Dermis blood vessel endothelial cell (primary cell): ENCODE measurements at regions not wholly inside any gene's neighbourhood (a gene's known extent, or its start where the extent isn't known, plus 50 kb on each side); places are given as distances from the start of the nearest gene placed in this dataset.

Experiments used
- DNase-seq: peaks from one replicate; pipeline ENCODE4 v3.0.0; 2010

DNA sequence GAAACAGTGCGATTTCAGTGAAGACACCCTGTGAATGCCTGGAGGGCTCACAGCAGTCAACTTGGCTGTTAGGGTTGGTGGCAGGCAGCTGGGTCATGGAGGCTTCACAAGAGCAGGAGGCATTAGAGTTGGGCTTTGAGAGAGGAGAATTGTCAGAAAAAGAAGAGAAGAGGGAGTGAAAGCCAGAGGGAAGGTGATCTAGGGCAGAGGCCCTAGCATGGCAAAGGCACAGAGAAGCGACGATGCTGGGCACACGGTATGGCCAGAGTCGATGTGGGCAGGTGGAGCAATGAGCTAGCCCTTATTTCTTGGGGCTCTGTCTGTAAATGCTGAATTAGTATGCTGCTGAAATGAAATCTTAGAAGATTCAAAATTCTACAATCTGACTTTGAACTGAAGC is 52.6 kb upstream of the OLFM4 start:
- no peak for DNase-seq

DNA sequence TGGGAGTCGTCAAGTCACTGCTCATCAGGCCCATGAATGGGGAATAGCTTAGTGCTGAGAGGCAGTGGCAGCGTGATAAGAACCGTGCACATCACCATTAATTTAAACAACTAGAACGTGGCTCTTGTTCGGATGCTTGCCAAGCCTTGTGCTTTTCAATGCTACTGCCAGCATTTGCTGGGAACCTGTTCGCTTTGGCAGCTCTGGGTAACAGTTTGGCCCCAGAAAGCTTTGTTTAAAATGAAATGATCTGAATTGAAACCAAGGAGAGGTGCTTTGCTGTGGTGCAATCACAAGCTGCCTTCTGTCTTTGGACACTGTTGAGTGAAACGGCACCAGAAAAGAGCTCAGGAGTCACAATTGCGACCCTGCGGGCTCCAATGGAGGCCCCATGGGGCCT is 53.5 kb upstream of the OLFM4 start:
- no peak for DNase-seq

DNA sequence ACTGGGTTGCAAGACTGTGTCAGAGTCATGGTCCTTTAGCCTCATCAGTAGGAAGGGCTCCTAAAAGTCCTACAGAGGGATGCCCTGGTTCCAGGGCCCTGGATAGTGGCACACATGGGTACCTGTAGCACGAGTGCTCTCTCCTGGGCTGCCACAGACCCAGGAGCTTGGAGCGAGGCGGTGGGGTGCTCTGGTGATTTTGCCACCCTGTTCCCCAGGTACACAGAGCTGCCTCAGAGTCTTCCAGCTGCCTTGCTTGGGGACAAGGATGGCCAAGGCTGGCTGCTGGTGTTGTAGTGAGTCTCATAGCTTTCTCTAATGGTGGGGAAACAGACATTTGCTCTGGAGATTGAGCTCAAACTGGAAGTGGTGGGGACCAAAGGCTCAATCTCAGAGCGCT is 53.9 kb upstream of the OLFM4 start:
- DNase-seq, result no peak

DNA sequence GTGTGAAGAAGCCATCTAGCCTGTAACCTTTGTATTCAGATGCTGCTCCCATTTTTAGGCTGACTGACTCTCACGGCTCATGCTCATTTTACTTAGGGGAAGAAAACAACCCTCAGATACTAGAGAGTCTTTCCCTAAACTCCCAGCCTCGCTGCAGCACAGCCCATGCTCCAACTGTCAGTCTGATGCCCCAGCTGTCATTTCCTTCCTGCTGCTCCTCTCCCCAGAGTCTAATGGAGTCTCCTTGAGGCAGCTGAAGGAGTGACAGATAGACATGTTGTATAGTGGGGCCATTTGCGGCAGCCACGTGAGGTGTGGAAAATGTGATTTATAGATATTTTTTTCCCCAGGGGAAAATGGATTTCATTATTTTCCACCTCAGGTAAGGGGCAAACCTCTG is 59.2 kb upstream of the OLFM4 start:
- no peak for DNase-seq

DNA sequence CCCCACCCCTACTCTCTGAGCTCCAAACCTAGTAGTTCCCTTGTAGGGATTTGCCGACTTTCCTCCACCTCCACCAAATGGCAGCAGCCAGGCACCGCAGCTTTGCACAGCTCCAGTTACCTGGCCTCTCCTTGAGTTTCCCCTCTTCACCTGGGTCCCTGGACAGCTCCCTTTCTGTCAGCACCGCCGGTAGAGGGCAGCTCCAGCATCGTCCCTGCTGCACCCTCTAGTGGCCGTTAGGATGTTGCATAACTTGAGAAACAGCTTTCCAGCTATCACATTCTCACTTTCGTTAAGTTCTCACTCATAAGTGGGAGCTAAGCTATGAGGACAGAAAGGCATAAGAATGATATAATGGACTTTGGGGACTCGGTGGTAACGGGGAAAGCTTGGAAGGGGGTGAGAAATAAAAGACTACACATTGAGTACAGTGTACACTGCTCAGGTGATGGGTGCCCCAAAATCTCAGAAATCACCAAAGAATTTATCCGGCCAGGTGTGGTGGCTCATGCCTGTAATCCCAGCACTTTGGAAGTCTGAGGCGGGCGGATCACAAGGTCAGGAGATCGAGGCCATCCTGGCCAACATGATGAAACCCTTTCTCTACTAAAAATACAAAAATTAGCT is 60.4 kb upstream of the OLFM4 start:
- peak; percentile 79 for DNase-seq

DNA sequence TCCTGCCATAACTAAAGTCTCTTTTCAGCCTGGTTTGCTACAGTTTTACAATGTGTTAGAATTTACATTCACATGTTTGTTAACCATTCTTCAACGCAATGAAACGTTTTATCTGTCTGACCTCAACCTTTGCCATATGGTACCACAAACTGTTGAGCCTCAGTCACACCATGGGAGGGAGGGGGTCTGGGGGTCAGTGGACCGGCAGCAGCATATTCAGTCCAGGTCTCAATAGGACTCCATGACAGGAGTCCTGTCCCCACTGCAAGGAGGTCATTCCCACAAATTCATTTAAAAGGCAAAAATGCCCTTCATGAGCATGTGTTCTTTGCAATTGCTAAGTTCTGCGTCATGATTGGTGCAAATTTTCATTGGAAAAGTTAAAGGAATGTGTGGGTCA is 66.6 kb upstream of the OLFM4 start:
- DNase-seq, result no peak

DNA sequence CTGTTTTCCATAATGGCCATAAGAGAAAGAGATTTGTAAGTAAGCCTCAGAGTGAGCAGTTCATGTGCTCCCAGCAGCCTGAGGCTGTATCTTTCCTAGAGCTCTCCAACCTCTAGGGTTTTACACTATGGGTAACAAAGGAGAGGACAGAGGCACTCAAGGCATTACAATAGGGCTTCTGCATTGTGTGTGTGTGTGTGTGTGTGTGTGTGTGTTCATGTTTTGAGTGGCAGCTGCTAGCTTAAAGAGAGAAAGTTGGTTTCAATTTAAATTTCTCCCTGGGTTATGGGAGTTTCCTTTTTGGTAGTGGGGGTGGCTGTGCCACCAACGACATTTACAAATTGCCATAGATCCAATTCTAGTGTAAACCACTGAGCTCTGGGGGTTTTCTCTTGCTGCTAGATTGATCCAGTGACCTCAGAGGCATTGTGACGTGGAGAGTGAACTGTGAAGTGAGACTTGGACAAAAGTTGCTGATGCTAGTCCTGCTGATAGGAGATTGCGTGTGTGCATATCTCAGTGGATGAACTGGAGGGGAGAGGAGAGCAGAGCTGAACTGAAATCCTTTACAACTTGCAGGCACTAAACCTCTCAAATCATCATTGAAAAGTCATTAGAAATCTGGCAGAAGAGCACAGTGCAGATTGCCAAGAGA is 67.2 kb upstream of the OLFM4 start:
- no peak for DNase-seq

DNA sequence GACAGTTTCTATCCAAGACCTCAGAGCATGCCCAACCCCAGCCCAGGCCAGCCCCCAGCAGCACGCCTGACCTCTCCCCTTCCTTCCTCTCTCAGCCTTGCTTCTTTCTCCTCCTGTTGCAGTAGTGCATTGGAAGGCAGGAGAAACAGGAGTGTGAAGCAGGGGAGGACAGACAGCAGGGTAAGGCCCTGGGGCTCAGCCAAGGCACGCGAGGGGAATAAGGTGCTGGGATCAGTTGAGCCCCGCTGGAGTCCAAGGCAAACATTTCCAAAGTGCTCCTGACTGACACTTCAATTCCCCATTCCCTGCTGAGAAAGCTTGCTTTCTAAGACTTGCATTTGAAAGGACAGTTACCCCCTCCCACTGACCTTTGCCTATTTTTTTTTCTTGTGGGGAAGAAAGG is 73.1 kb upstream of the OLFM4 start:
- no peak for DNase-seq

DNA sequence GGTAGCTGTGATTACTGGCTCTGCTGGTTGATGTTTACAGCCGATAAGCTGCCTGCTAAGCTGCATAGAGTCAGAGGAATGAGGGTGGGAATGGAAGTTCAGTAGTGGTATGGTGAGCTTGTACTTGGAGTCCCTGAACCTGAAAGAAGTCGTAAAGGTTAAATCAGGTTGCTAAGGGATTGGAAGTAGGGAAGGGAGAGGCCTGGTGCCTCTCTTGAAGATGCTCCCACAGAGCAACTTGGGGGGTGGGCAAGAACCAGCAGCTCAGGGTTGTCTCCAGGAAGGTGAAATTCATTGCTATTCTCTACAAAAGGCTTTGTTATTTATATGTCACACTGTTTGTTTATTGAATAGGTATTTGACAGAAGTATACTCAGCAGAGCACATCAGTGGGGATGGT is 73.8 kb upstream of the OLFM4 start:
- DNase-seq, result no peak

DNA sequence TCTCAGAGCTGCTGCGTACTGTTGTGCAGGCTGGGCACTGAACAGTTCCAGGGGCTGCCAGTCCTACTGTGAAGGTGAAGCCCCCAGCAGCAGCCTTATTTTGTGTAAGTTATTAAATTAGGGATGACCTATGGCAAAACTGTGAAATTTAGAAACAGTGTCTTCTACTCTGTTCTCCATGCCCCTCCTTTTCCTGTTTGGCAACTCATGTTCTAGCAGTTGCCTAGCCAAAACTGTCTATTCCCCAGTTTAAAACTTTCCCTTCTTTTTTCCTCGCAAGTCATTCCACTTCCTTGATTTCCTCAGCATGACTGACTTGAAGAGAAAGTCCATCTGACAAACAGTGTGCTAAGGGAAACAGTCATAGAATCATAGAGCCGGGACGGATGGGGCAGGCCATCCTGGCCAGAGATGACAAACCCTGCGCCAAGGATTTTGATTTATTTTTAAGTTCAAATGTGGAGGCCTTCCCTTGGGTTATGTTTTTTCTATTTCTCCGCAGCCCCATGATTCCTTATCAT is 78.1 kb upstream of the OLFM4 start:
- no peak for DNase-seq

DNA sequence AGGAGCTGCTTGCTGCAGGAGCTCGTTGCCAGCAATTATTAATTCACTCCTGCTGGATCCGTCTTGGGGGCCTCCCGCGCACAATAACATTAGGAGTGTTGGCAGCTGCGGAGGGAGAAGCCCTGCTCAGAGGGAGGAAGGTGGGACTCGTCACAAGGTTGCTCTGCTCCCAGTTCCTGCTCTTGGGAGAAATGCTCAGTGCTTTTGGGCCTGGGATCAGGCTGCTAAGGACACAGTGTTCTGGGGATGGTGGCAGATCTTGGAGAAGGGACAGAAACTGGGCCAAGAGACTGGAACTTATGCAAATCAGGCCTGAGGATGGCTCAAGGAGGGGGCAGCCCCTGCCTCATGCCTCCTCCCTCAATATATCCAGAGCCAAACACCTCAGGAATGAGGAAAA is 78.9 kb upstream of the OLFM4 start:
- DNase-seq, result no peak

DNA sequence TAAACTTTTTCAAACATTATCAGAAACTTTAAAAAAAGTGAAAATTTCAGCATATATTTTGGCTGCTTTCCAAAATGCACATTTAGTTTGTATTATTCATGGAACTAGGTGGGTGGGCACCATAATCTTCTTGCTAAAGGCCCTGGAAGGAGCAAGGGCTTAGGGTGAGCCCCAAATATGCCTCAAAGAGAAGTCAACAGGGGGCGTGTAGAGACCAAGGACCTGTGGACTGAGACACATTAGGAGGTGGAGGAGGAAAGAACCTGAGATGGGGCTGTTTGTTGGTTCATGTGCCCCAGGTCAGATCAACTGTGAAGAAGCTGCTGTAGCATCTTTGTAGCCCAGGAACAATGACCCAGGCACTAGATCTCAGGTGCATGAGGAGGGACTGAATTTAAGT is 79.6 kb upstream of the OLFM4 start:
- no peak for DNase-seq

DNA sequence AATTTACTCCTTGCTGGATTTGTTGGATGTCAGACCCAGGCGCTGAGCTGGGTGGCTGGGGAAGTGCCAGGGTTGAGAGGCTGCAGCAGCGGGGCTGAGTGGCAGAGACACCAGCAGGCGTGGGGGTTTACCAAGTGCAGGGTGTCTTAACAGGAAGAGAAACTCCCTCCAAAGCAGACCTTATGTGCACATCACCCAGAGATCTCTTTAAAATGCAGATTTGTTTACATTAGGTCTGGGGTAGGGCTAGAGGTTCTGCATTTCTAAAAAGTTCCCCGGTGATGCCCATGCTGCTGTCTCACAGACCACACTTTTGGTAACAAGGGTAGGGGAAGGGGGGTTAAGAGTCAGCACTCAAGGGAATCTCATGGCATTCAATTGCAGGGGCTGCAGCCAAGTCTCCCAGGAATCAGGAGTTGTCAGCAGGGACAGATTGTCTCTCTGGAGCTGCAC is 80.7 kb upstream of the OLFM4 start:
- no peak for DNase-seq

DNA sequence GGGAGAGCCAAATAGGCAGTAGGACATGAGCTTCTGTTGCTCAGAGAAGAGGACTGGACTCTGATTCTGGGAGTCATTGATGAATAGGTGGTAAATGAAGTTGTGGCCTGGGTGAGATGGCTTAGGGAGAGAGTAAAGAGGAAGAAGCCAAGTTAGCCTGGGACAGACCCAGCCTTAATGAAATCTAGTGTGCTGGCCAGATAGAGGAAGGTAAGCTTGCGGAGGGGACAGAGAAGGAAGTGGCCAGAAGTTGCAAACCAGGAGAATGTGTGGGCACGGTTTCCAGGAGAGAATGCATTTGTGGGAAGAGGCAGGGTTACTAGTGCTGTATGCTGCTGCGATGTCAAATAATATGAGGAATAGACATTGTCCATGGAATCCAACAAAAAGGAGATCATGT is 83.3 kb upstream of the OLFM4 start:
- no peak for DNase-seq

DNA sequence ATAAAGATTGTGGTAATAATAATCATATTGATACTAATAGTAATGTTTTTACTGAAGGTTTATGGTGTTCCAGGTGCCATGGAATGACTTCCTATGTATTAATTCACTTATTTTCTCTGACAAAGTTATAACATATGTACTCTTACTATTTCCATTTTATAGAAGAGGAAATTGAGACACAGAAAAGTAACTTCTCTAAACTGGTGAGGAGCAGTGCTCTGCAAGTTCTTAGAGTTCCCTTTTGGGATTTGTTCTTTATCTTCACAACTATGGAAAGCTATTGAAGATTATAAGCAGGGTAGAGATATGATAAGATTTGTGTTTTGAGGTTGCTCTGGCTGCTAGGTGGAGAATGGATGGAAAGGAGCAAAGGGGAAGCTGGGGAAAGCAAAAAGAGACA is 83.9 kb upstream of the OLFM4 start:
- no peak for DNase-seq

DNA sequence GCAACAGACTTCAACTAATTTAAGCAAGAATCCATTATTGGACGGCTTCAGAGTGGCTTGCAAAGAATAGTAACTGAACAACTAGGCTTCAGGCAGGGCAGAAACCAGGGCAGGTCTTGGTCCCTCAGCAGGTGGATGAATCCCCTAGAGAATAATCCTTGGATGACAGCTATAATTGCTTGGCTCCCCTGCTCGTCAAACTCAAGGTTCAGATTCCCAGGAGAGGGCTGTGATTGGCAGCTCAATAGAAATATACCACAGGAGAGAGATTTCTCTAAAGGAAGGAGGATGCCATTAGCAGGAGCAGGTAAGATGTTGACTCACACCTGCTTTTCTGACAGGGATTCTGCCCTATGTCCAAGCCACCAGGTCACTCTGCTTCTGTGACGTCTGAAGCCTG is 89.6 kb upstream of the PCDH8 start:
- DNase-seq, result no peak

DNA sequence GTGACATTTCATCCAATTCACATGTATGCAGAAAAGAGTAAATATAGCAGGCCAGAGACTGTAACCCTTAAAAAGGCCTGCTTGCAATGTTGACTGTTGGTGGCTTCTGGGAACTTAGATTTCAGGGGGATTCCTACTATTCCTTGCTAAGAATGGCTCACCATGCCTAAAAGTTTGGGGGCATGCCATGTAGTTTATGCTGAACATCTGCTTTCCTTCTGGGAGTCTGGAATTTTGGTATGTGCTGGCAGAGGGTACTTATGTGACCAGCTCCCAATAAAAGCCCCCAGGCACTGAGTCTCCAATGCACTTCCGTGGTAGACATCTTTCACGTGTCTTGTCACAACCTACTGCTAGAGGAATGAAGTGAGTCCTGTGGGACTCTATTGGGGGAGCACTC is 88.4 kb upstream of the PCDH8 start:
- DNase-seq, result no peak

DNA sequence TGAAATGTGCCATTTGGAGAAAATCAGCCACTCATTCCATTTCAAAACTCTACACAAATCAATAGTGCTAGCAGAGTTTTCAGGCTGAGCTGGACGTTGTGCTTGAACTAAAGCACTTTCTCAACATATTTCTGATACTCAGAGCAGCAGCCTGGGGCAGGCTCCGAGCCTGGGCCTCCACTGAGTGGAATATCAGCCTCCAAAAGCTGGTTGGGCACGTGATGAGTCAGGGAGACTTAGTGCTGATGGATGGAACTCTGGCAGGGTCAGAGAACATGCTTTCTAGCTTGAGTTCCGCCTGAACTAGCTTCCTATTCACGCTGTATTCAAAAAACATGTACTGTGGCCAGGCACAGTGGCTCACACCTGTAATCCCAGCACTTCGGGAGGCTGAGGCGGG is 85.8 kb upstream of the PCDH8 start:
- no peak for DNase-seq

DNA sequence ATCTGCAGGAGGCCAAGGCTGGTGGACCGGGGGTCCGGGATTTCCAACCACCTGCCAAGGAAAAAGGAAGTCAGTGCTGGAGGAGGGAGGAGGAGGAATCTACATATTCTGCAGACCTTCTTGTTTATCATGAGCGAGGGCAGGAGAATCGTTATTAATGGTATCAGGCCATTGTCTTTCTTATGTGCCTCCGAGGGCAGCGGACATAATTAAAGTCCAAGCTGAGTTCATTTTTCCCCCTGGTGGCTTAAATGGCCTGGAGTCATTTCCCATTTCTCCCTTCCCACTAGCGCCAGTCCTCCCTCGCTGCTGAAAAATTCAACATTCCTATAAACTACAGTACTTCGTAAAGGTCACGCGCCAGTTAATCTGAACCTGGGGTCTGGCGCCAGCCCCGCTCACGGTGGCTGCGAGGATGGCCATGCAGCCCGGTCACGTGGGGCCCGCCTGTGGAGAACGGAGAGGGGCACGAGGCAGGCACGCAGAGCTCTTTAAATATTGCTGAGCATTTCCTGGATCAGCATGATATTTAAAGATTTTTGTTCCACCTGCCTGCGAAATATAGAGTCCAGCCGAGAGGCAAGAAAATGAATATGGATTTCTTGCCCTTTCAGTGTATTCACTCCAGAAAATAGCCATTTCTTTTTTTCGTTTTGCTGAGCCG is 85.2 kb upstream of the PCDH8 start:
- no peak for DNase-seq

DNA sequence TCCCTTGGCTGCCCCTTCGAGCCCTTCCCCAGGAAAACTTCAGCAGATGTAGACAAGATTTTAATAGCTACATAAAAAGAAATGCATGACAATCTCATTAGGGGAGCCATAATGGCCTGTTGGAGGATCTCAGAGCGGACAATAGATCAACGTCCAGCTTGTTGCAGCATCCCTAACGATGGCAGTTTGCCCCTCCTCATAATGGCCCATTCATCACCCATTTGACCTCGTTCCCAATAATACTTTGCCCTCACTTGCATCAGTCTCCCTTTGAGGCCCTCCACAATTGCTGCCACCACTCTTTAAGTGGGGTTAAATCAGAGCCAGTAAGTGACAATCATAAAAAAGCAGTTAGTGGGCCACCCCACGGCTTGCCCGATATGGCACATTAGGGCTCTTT is 84.7 kb upstream of the PCDH8 start:
- DNase-seq, result no peak

DNA sequence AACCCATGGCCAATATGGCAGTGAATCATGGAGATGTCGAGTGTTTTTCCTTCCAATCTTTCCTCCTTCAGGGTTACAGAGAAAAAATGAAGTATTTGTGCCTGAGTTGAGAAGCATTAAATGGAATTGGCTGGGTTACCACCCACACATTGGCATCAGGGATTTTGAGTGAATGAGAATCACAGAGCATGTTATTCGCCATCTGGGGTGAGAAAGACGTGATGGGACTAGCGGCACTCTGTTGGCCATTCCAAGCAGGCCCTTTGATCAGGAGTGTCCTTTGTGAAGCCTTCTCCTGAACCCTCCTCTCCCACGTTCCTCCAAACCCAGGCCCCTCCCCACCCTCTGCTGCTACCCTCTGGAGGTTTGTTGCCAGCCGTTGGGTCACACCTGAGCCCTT is 84.2 kb upstream of the PCDH8 start:
- DNase-seq, result no peak

DNA sequence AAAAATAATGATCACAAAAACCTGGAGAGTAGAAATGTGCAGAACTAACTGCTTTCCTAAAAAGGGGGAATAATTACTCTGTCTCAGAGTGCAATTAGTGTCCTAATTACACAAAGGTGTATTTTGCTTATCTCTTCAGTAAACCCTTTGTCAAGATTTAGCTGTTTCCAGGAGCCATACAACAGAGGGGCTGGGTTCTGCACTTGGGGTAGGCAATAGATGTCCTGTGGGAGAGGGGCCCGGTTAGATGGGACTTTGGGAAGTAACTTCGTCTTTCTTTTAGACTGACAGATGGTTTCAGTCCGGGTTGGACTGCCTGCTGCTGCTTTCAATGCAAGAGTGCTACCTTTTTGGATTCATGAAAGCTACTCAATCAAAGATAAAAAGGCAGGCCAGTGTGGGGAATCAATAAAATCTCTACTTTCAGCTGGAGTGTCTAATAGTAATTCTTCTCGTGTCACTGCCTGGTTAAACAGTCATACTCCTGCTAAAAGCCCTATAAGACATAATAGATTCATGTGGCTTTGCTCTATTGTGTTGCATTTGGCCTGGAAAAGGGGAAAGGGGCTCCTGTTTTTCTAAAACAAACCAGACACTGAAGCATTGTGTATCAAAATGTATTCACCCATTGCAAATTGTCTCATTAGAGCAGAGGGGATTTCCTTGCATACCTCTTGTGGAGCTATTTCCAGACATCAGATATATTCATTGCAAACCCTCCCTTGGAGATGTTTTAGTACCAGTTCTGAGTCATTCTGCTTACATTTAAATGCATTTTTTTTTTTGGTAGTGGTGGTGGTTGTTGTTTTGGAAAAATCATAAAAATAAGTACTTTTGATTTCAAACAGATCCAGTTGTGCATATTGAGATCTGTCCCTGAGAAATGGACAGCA is 83.3 kb upstream of the PCDH8 start:
- no peak for DNase-seq

DNA sequence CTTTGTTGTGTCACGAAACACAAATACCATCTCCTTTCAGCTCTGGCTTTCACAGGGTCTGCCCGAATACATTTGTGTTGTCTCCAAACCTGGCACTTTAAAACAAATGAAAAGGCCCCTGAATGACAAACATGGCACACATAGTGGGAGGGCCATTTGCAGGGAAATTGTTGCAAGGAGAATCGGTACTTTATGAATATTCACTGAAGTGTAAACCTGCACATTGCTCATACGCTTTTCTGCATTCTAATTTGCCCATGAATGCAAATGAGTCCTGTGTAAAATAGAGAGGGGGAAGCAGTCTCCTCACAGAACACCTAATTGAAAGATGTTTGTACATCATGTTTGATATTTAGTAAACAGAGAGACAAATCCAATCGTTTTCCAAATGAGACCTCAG is 82.7 kb upstream of the PCDH8 start:
- DNase-seq, result no peak
